Adrenal gland (tissue), 9 donors: ENCODE measurements at regions not wholly inside any gene's neighbourhood (a gene's known extent, or its start where the extent isn't known, plus 50 kb on each side); places are given as distances from the start of the nearest gene placed in this dataset.
"Not testable (repeated sequence)": the region's sequence is repeated elsewhere in the genome, so short reads cannot be mapped to it uniquely, and the experiment has no call there.

Source experiments
- DNase-seq, 7 donors: peaks; one replicate each; pipeline ENCODE4 v3.0.0-alpha.2; 2019 to 2020
- H3K27ac ChIP-seq, 5 donors: fragments of 200-600 bp; sonication (generic) in 4 of 5; 1 replicate in 3 of 5; 2 replicates in 2 of 5; pipeline versions ENCODE4 v1.5.1 to v1.8.0; 2016 to 2020; ENCODE audit warnings: mild to moderate bottlenecking in 1 of 5
- H3K27me3 ChIP-seq: fragments of 200-600 bp; 2 replicates; pipeline ENCODE4 v1.8.0; 2021
- H3K36me3 ChIP-seq, 2 donors: fragments of 200-600 bp; replicated peaks in 1 of 2; 1 replicate in 1 of 2; 2 replicates in 1 of 2; pipeline versions ENCODE4 v1.5.1 to v1.8.0; 2018 to 2022
- H3K4me1 ChIP-seq, 2 donors: fragments of 200-600 bp; replicated peaks in 1 of 2; 1 replicate in 1 of 2; 2 replicates in 1 of 2; pipeline versions ENCODE4 v1.5.1 to v1.8.0; 2018 to 2021
- H3K4me3 ChIP-seq, 4 donors: fragments of 200-600 bp; sonication (generic) in 3 of 4; one replicate each; pipeline ENCODE4 v1.5.1; 2016 to 2018
- H3K9me3 ChIP-seq, 3 donors: fragments of 200-600 bp; sonication (generic) in 1 of 3; replicated peaks in 1 of 3; 1 replicate in 2 of 3; 2 replicates in 1 of 3; pipeline versions ENCODE4 v1.5.1 to v1.8.0; 2016 to 2021
- POLR2A ChIP-seq, 2 donors: fragments of 450-650 bp; IDR thresholded peaks; one replicate each; pipeline ENCODE4 v1.6.1; 2017; ENCODE audit warnings: antibody characterized with exemption in 2 of 2, mild to moderate bottlenecking in 2 of 2, moderate library complexity in 1 of 2
- WGBS, 4 donors: extraction: QIAGEN DNeasy Blood & Tissue Kit in 2 of 4; methylation state at CpG; one replicate each; pipeline versions ENCODE4 v1.1.5 to v1.1.7; 2013 to 2017; 5-methylcytosine and 5-hydroxymethylcytosine counted together
- intact Hi-C, 2 donors: fragments of 100-400 bp; cut with DNase I; formaldehyde crosslinking; loops; one replicate each; pipeline versions ENCODE4 v1.14.1 to v1.15.0; 2022 to 2023
- TF ChIP-seq, protein P1 (sequence below), 6 experiments: fragments of 450-650 bp in 4 of 6; fragments of 200-600 bp in 2 of 6; sonication (generic) in 1 of 6; IDR thresholded peaks; 1 replicate in 5 of 6; 2 replicates in 1 of 6; pipeline versions ENCODE4 v1.5.1 to v1.8.0; 2016 to 2021; ENCODE audit warnings: antibody characterized with exemption in 6 of 6, mild to moderate bottlenecking in 2 of 6, moderate library complexity in 1 of 6
- donor health status: healthy with polysubstance abuse.
- donor health status: Bipolar disorder and iron deficiency.
- donor health status: DM: yes; HTN: yes; CAD: no.
- donor health status: DM: no; HTN: no; CAD: no.
- donor health status: DM: no; HTN: no; CAD: no.

DNA sequence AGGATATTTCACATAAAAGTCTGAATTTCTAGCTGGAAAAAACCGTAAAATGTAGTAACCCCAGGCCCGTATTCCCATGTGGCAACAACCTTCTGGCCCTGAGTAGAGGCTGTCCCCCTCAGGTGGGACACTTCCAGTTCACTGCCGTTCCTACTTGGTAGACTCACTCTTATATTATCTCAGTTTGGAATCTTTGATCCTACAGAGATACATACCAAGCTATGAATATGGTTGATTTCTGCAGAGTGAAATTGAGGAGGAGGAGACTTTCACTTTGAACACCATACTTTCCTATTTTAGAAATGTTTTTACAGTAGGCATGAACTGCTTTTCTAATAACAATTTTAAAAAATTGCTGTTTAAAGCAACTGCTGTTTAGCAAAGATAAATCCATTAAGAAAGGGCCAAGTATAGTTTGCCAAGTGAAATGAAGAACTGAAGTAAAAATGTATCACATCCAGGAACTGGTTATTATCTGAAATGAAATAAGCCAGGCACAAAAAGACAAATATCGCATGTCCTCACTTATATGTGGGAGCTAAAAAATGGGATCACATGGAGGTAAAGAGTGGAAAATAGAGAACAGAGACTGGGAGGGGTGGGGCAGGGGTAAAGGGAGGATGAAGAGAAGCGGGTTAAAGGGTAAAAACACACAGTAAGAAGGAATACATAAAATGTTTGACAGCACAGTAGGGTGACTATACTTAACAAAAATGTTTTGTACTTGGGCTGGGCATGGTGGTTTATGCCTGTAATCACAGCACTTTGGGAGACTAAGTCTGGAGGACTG is 92.8 kb upstream of the METAP2 start:
- no peak for TF ChIP-seq POLR2A (IDR thresholded peaks at IDR 0.05)
- TF ChIP-seq, protein P1, sequence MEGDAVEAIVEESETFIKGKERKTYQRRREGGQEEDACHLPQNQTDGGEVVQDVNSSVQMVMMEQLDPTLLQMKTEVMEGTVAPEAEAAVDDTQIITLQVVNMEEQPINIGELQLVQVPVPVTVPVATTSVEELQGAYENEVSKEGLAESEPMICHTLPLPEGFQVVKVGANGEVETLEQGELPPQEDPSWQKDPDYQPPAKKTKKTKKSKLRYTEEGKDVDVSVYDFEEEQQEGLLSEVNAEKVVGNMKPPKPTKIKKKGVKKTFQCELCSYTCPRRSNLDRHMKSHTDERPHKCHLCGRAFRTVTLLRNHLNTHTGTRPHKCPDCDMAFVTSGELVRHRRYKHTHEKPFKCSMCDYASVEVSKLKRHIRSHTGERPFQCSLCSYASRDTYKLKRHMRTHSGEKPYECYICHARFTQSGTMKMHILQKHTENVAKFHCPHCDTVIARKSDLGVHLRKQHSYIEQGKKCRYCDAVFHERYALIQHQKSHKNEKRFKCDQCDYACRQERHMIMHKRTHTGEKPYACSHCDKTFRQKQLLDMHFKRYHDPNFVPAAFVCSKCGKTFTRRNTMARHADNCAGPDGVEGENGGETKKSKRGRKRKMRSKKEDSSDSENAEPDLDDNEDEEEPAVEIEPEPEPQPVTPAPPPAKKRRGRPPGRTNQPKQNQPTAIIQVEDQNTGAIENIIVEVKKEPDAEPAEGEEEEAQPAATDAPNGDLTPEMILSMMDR (IDR thresholded peaks at IDR 0.05), result no peak
- no peaks in the 10 kb centered on the region for H3K27me3 ChIP-seq
- 84 to 87% (median 87%) methylated on average over 5 of the region's 5 CpGs for WGBS, 4 donors
- no peak overlapping the region for H3K4me3 ChIP-seq
- H3K4me1 ChIP-seq, result peaks cover 0 to 5% of the 10 kb centered on the region in 2 donors
- no peaks in the 10 kb centered on the region for H3K36me3 ChIP-seq
- no peak for DNase-seq
- H3K27ac ChIP-seq, result no peak overlapping the region
- no peaks in the 10 kb centered on the region for H3K9me3 ChIP-seq
- intact Hi-C loops, result no loop called here

DNA sequence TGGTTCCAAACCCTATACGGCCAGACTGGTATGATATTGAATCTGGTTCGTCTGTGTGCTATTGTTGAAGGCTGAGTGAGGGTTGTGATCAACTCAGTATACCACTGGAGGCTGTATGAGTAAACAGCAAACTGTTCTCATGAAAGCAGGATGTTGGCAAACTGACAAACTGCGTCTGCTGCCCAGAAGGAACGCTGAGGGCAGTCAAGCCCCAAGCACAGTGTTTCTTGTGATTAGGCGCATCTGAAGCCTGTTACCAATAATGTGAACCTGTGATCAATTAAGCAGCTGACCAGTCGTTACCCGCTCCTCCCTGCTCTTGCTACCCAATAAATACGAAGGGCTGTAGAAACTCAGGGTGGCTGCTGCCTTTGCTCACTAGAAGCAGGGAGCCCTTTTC is 90.0 kb upstream of the METAP2 start:
- H3K4me1 ChIP-seq, H3K27me3 ChIP-seq, H3K36me3 ChIP-seq, intact Hi-C loops, H3K9me3 ChIP-seq: not testable (repeated sequence)
- 41 to 70% (median 48%) methylated on average over 8 of the region's 8 CpGs for WGBS, 4 donors
- H3K27ac ChIP-seq, result peak overlapping the region in 1 of 5 donors; percentile 34
- TF ChIP-seq, protein P1 (IDR thresholded peaks at IDR 0.05), result peak in 4 of 6 experiments; percentile 19 to 31 (median 25)
- DNase-seq, result peak; percentile 34 to 79 (median 64)
- H3K4me3 ChIP-seq, result peak overlapping the region in 1 of 4 donors; percentile 35

DNA sequence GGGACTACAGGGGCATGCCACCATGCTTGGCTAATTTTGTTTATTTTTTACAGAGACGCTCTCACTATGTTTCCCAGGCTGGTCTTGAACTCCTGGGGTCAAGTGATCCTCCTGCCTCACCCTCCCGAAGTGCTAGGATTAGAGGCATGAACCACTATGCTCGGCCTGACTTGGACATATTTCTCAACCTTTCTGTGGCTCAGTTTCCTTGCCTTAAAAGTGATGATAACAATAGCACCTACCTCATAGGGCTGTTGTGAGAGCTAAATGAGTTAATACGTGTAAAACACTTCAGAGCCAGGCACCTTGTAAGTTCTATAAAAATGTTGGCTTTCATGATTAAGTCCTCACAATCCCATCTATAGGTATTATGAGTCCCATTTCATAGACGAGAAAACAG is 89.2 kb upstream of the METAP2 start:
- WGBS, 4 donors, result 78 to 91% (median 88%) methylated on average over 5 of the region's 5 CpGs
- DNase-seq, result no peak
- no peaks in the 10 kb centered on the region for H3K9me3 ChIP-seq
- TF ChIP-seq POLR2A (IDR thresholded peaks at IDR 0.05), result no peak
- TF ChIP-seq, protein P1 (IDR thresholded peaks at IDR 0.05), result no peak
- no peaks in the 10 kb centered on the region for H3K36me3 ChIP-seq
- peaks cover 0 to 5% of the 10 kb centered on the region in 2 donors for H3K4me1 ChIP-seq
- intact Hi-C loops, result no loop called here
- H3K4me3 ChIP-seq, result no peak overlapping the region
- peak overlapping the region in 1 of 5 donors; percentile 10 for H3K27ac ChIP-seq
- H3K27me3 ChIP-seq, result no peaks in the 10 kb centered on the region

DNA sequence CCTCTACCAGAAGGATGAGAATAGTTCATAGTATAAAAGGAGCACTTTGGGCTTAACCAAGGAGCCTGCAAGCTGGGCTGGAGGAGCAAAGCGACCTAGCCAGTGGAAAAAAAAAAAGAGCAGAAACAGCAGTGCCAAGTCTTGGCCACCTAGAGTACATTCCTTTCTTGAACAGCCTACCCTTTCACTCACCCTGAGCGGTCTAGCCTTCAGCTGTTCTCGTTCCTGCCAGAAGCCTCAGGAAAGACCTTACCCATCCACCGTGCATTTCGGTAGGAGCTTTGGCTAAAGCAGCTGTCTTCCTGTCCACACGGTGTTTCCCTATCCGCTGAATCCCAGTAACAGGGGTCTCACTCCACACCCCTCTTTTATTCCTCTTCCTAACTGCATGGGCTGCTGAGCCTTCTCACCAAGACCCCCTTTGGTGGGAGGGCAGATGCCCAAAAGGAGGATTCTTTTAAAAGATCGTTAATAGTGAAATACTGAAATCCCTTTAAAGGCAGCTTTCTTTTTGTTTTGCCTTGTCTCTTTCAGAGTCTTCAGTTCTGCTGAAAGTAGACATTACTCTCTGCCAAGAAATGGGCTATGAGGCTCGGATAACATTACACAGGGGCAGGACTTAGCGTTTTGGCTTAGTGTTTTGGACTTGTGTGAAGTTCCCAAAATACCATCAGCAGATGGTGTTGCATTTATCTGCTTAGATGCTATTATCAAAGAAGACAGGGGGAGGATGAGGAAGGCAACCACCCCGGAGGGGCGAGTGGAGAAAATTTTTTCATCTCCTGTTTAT is 88.5 kb upstream of the METAP2 start:
- DNase-seq, result peak in 4 of 7 donors; percentile 15 to 25 (median 20)
- TF ChIP-seq, protein P1 (IDR thresholded peaks at IDR 0.05), result no peak
- no peak for TF ChIP-seq POLR2A (IDR thresholded peaks at IDR 0.05)

More for the DNA sequence above, 88.5 kb upstream of the METAP2 start:
- Histone ChIP-seq H3K4me1 (peaks cover 0 to 5% of the 10 kb centered on the region in 2 donors), H3K9me3 (no peaks in the 10 kb centered on the region), H3K27ac (peak overlapping the region in 2 of 5 donors; percentile 30 to 55), H3K36me3 (no peaks in the 10 kb centered on the region), H3K27me3 (no peaks in the 10 kb centered on the region), H3K4me3 (peak overlapping the region in 1 of 4 donors; percentile 41)
- intact Hi-C loops, result no loop called here
- 54 to 66% (median 56%) methylated on average over 12 of the region's 12 CpGs for WGBS, 4 donors
